NCI-H510A treated with DMSO at 0.1 percent for 48 hours (cell line): ENCODE measurements at regions not wholly inside any gene's neighbourhood (a gene's known extent, or its start where the extent isn't known, plus 50 kb on each side); places are given as distances from the start of the nearest gene placed in this dataset.
"Not testable (repeated sequence)": the region's sequence is repeated elsewhere in the genome, so short reads cannot be mapped to it uniquely, and the experiment has no call there.

Experiments used
- DNase-seq: peaks from one replicate; lab custom pipeline; 2025; lab: John Stamatoyannopoulos, UW

DNA sequence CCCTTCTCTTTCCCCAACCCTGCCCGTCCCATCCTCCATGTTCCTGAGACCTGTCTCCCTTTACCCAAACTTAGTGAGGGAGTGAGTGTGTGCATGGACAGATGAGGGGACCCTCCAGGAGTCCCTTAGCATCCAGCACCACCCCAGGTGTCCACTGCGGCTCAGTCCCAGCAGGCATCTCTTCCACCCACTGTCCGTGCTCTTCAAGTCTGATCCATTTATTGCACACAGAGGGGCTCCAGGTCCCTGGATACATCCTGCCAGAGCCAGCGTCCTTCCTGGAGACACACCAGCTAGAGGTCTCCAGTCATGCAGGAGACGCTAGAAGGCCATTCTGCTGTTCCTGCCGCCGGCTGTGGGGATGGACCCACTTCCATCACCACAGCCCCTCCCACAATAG lies 239.2 kb downstream of the ADGRD1 start:
- DNase-seq, result no peak

- no peak for DNase-seq
These were observed 240.5 kb downstream of the ADGRD1 start for GRCh38 chr12:131194166-131194565.

- DNase-seq, result no peak
These were observed 242.1 kb downstream of the ADGRD1 start for GRCh38 chr12:131195796-131196195.

DNA sequence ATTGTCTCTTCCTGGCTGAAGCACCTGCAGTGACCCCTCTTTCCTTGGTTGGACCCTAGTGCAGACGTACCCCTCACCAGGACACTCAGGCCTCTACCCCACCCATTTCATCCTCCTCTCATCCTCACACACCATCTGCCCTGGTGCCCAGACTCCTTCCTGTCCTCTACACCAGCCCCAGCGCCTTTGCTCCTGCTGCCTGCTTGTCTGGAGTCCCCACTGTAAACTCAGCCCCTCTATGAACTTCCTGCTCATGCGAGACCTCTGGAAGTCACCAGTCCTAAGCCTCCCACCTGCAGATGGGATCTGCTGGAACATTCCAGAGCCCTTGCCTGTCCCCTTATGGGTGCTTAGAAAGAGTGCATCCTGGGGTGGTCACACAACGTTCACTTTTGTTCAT lies 242.5 kb downstream of the ADGRD1 start:
- DNase-seq, result no peak

GRCh38 chr12:131197490-131197889 lies 243.8 kb downstream of the ADGRD1 start:
- no peak for DNase-seq

DNA sequence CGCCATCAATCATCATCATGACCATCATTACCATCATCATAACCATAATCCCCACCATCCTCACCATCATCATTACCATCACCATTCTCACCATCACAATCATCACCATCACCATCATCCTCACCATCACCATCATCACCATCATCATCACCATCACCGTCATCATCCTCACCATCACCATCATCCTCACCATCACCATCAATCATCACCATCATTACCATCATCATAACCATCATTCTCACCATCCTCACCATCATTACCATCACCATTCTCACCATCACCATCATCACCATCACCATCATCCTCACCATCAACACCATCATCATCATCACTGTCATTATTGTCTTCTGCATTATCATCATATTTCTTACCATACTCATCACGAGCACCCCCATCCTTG lies 245.5 kb downstream of the ADGRD1 start:
- no peak for DNase-seq

GRCh38 chr12:131201912-131202311 lies 248.2 kb downstream of the ADGRD1 start:
- not testable (repeated sequence) for DNase-seq

DNA sequence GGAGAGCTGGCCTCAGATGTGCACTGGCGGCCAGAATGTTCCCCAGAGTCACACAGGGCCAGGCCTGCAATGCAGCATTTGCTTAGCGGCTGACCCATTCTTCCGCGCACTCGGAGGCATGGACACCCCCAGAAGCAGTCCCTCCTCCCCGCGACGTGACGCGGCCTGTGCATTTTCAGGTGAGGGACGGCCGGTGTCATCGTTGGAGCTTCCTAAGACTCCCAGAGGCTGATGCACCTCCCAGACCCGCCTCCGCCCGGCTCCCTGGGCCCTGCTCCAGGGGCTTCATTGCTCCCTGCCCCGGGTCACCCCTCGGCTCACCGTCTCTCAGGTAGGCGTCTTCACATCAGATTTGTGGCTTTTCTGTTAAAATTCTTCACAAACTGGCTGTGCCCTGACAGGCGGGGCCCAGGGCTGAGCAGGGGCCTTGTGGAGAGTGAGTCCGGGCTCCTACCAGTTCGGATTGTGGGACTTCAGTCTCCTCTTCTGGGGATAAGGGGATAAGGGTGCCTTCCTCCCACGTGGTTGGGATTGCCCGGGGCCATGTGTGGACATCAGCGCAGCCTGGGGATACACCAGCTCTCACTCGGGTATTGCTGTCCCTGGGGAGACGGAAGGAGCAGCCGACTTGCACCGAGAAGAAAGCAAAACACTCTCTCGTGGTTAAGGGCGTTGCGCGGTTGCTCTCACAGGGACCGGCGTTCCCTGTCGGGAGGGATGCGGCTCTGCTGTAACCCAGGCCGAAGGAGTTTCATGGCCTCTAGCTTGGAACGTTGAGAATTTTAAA lies 249.1 kb downstream of the ADGRD1 start:
- DNase-seq, result no peak

DNA sequence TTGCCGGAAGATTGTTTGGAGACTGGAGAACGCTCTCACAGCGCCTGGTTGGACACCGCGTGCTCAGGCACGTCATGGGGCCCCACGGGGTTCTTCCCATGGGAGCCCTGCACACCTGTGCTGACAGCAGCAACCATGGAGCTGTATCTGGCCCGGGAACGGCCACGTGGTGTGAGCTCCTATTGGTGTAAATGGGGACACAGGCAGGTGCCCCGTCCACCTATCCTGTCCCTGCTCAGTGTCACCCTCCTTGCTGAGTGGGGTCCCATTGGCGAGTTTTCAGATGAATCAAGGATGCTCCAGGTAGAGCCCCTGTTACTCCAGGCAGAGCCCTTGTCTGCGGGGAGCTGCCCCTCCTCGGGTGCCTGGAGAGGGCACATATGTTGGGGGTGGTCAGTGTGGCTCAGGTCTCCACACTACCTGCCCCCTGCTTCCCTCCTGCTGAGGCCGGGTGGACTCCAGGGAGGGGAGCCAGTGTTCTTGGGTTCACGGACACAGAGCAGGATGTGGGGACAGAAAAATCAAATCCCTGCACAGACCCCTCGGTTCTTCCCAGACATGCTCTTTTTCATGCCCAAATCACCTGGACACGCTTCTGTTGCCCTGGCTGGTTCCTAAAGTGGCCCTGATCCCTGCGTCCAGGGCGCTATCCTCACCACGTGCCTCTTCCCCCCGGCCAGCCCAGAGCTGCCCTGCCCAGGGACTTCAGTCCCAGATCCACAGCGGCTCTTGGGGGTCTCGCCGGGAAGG lies 250.1 kb downstream of the ADGRD1 start:
- DNase-seq, result no peak

DNA sequence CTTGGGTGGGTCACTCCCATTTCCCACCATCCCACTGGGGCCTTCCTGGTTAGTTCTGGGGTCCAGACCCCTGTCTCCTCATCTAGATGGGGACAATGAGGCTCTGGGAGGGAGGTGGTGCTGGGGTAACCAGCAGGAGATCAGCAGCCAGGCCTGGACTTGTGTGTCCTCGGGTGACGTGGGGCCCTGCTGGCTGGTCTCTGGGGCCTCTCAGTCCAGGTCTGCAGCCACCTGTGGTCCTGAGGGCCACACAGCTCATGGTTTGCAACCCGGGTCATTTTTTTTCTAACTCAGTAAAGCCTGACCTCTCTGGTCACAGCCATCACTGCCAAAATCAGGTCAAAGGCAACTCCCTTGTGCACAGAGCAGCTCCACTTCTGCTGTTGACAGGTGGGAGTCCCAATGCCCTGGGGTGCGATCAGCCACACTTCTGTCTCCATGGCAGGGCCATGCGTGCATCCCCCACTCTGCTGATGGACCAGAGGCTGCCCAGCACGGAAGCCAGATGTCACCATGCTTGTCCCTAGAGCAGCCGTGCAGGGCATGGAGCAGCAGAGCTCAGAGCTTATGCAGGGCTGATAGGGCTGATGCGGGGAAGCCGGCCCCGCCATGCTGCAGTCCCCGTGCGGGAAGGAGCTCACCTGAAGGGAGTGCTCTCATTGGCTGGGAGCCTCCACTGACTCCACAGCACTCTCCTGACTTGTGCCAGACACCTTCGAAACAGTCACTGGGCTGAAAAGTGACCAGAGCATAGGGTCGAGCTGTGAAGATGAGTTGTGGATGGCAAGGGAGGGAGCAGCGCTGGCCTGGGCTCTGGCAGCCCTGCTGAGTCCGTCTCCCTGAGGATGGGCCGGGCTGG lies 250.9 kb downstream of the ADGRD1 start:
- no peak for DNase-seq

DNA sequence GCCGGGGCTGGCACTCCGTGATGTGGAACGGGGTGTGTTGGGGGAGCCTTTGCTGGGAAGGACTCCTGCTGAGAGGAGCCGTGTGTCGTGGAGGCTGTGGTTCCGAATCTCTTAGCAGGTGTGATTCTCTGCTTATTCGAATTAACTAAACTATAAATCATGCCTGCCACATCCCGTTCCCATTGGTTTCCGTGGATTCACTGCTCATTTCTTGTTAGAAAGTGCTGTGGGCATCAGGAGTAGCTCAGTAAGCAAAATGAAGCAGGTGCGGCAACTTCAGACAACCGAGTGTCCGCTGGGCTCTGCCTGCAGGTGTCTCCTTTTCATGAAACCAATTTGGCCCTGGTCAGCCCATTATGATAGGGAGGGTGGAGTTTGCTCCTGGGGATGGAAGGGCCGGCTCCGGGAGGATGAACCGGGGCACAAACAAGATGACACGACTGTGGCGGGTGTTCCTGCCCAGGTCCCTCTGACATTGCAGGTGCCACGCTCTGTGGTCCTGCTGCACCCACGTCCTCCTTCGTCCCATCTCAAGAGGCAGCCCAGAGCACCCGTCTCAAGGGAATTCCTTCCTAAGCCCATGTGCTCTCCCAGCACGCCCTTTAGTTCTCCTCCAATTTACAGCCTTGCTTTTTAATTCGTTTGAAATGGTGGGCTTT lies 251.7 kb downstream of the ADGRD1 start:
- DNase-seq, result not testable (repeated sequence)

GRCh38 chr12:131206630-131207299 lies 253.1 kb downstream of the ADGRD1 start:
- DNase-seq, result not testable (repeated sequence)

- DNase-seq, result not testable (repeated sequence)
These were observed 253.6 kb downstream of the ADGRD1 start for GRCh38 chr12:131207300-131207660.

GRCh38 chr12:131207841-131208240 lies 254.1 kb downstream of the ADGRD1 start:
- DNase-seq, result not testable (repeated sequence)

DNA sequence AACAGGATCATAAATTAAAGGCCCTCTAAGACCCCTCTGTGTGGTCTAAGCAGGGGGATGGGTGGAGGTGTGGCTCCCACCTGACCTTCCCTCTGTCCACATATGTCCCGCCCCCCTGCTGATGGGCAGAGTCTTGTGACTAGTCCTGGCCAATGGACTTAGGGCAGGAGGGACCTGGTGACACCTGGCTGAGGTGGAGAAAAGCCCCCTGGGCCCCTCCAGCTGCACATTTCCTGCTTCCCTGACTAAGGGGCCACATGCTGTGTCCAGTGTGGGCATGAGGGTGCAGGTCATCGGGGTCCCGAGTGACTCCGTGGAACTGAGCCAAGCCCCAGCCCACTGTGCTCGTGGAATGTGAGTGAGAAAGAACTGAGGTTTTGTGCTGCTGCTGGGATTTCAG lies 254.7 kb downstream of the ADGRD1 start:
- no peak for DNase-seq

- no peak for DNase-seq
These were observed 255.7 kb downstream of the ADGRD1 start for GRCh38 chr12:131209082-131210070.

DNA sequence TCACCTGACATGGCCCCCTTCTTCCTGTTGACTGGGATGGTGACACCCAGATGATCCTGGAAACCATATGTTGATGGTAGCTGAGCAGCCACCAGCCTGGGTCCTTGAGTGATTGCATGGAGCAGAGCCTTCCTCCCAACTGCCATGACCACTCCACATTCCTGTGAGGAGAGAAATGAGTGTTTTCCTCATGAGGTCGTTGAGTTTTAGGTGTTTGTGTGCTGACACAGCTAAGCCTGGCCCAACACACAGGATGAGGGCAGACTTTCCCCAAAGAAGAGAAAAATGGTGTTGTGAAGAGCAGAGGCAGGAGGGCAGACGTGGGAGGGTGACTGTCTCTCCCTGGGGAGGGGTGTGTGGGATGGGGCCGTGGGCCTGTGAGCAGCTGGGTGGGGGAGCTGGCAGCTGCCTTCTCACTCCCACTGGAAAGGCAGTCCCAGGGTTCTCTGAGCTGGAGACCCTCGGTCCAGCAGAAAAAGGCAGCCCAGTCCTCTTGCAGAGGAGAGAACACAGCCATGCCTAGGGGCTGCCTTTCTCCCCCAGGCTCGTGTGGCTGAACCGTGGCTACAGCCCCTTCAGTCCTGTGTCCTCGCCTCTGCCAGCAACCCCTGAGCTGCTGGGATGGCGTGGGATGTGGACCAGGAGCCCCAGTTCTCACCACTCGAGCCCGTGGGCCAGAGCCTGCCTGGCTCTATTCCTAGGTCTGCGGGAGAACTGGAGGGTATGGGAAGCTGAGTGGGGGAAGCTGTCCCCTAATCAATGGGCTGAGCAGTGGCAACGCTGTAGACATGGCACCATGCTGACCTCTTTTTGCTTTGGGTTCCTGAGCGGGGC lies 257.0 kb downstream of the ADGRD1 start:
- DNase-seq, result no peak

- DNase-seq, result no peak
These were observed 257.7 kb downstream of the ADGRD1 start for GRCh38 chr12:131211340-131211938.

GRCh38 chr12:131213896-131214442 lies 260.3 kb downstream of the ADGRD1 start:
- no peak for DNase-seq
